Tibial nerve (tissue), 4 donors: ENCODE measurements at regions not wholly inside any gene's neighbourhood (a gene's known extent, or its start where the extent isn't known, plus 50 kb on each side); places are given as distances from the start of the nearest gene placed in this dataset.

Experiments
- DNase-seq, 2 donors: peaks; one replicate each; pipeline ENCODE4 v3.0.0-alpha.2; 2019; ENCODE audit warnings: low spot score in 2 of 2
- H3K27ac ChIP-seq, 4 donors: fragments of 200-600 bp; sonication (generic) in 3 of 4; one replicate each; pipeline ENCODE4 v1.5.1; 2017 to 2019; ENCODE audit warnings: mild to moderate bottlenecking in 1 of 4
- H3K27me3 ChIP-seq, 2 donors: fragments of 200-600 bp; sonication (generic) in 1 of 2; one replicate each; pipeline versions ENCODE4 v1.5.1 to v1.6.0; 2017 to 2019
- H3K36me3 ChIP-seq, 3 donors: fragments of 200-600 bp; sonication (generic); one replicate each; pipeline ENCODE4 v1.5.1; 2018 to 2019
- H3K4me1 ChIP-seq, 4 donors: fragments of 200-600 bp; sonication (generic) in 3 of 4; one replicate each; pipeline ENCODE4 v1.5.1; 2017 to 2019
- H3K4me3 ChIP-seq, 4 donors: fragments of 200-600 bp; sonication (generic) in 3 of 4; one replicate each; pipeline ENCODE4 v1.5.1; 2017 to 2019; ENCODE audit warnings: mild to moderate bottlenecking in 1 of 4, moderate library complexity in 1 of 4
- H3K9me3 ChIP-seq, 4 donors: fragments of 200-600 bp; sonication (generic) in 3 of 4; one replicate each; pipeline ENCODE4 v1.5.1; 2017 to 2019
- CTCF ChIP-seq, 5 experiments: fragments of 200-600 bp in 3 of 5; fragments of 450-650 bp in 2 of 5; sonication (generic) in 3 of 5; IDR thresholded peaks; one replicate each; pipeline ENCODE4 v1.5.1; 2016 to 2019; ENCODE audit warnings: antibody characterized with exemption in 5 of 5, mild to moderate bottlenecking in 3 of 5, moderate library complexity in 2 of 5
- EP300 ChIP-seq, 2 donors: sonication (generic); formaldehyde crosslinking; IDR thresholded peaks; one replicate each; pipeline ENCODE4 v1.6.1; 2017; ENCODE audit warnings: antibody characterized with exemption in 2 of 2, mild to moderate bottlenecking in 1 of 2
- POLR2A ChIP-seq, 2 donors: fragments of 450-650 bp; IDR thresholded peaks; one replicate each; pipeline ENCODE4 v1.6.1; 2017; ENCODE audit warnings: antibody characterized with exemption in 2 of 2, mild to moderate bottlenecking in 2 of 2, moderate library complexity in 2 of 2
- WGBS, 2 donors: methylation state at CpG; one replicate each; pipeline ENCODE4 v1.1.5; 2018; 5-methylcytosine and 5-hydroxymethylcytosine counted together

- Histone ChIP-seq H3K9me3 (no peaks in the 10 kb centered on the region), H3K27ac (no peak overlapping the region), H3K36me3 (no peaks in the 10 kb centered on the region), H3K4me3 (no peak overlapping the region), H3K4me1 (no peaks in the 10 kb centered on the region), H3K27me3 (no peaks in the 10 kb centered on the region)
- WGBS, 2 donors: 46 to 56% methylated on average over 2 to 3 of the region's 3 CpGs
- no peak for DNase-seq
- TF ChIP-seq EP300 (IDR thresholded peaks at IDR 0.05) (no peak), POLR2A (IDR thresholded peaks at IDR 0.05) (no peak), CTCF (IDR thresholded peaks at IDR 0.05) (no peak)
Observed at GRCh38 chr11:127252321-127252720, 251.8 kb upstream of the KIRREL3 start.

- no peaks in the 10 kb centered on the region for H3K9me3 ChIP-seq
- WGBS, 2 donors: 94 to 98% methylated on average over 4 of the region's 4 CpGs
- no peaks in the 10 kb centered on the region for H3K36me3 ChIP-seq
- no peak overlapping the region for H3K4me3 ChIP-seq
- H3K27ac ChIP-seq: no peak overlapping the region
- no peak for DNase-seq
- no peaks in the 10 kb centered on the region for H3K4me1 ChIP-seq
- no peak for TF ChIP-seq EP300 (IDR thresholded peaks at IDR 0.05)
- no peak for TF ChIP-seq POLR2A (IDR thresholded peaks at IDR 0.05)
- no peak for TF ChIP-seq CTCF (IDR thresholded peaks at IDR 0.05)
- no peaks in the 10 kb centered on the region for H3K27me3 ChIP-seq
Observed at GRCh38 chr11:127249576-127249975, 249.0 kb upstream of the KIRREL3 start.

GRCh38 chr11:127248476-127248875, 247.9 kb upstream of the KIRREL3 start:
- H3K4me3 ChIP-seq: no peak overlapping the region
- no peaks in the 10 kb centered on the region for H3K4me1 ChIP-seq
- H3K27me3 ChIP-seq: no peaks in the 10 kb centered on the region
- DNase-seq: no peak
- H3K36me3 ChIP-seq: no peaks in the 10 kb centered on the region
- WGBS, 2 donors: 68 to 69% methylated on average over 3 of the region's 3 CpGs
- H3K9me3 ChIP-seq: no peaks in the 10 kb centered on the region
- no peak overlapping the region for H3K27ac ChIP-seq
- TF ChIP-seq CTCF (IDR thresholded peaks at IDR 0.05): no peak
- TF ChIP-seq POLR2A (IDR thresholded peaks at IDR 0.05): no peak
- TF ChIP-seq EP300 (IDR thresholded peaks at IDR 0.05): no peak

- no peak overlapping the region for H3K27ac ChIP-seq
- H3K36me3 ChIP-seq: no peaks in the 10 kb centered on the region
- WGBS, 2 donors: 68 to 70% methylated on average over 7 of the region's 7 CpGs
- H3K4me3 ChIP-seq: no peak overlapping the region
- no peak for DNase-seq
- no peaks in the 10 kb centered on the region for H3K9me3 ChIP-seq
- H3K4me1 ChIP-seq: no peaks in the 10 kb centered on the region
- no peak for TF ChIP-seq CTCF (IDR thresholded peaks at IDR 0.05)
- no peak for TF ChIP-seq POLR2A (IDR thresholded peaks at IDR 0.05)
- no peaks in the 10 kb centered on the region for H3K27me3 ChIP-seq
Observed at GRCh38 chr11:127247261-127247851, 246.8 kb upstream of the KIRREL3 start.

GRCh38 chr11:127242676-127243075, 242.1 kb upstream of the KIRREL3 start:
- WGBS, 2 donors: 70% methylated on average over 2 of the region's 2 CpGs
- DNase-seq: no peak
- Histone ChIP-seq H3K4me1 (no peaks in the 10 kb centered on the region), H3K27me3 (no peaks in the 10 kb centered on the region), H3K36me3 (no peaks in the 10 kb centered on the region), H3K27ac (no peak overlapping the region), H3K4me3 (no peak overlapping the region), H3K9me3 (no peaks in the 10 kb centered on the region)
- TF ChIP-seq POLR2A (IDR thresholded peaks at IDR 0.05): no peak
- TF ChIP-seq EP300 (IDR thresholded peaks at IDR 0.05): no peak
- no peak for TF ChIP-seq CTCF (IDR thresholded peaks at IDR 0.05)
